GM12875 (cell line): ENCODE measurements at regions not wholly inside any gene's neighbourhood (a gene's known extent, or its start where the extent isn't known, plus 50 kb on each side); places are given as distances from the start of the nearest gene placed in this dataset.

Source experiments
- H3K4me3 ChIP-seq: one replicate; pipeline ENCODE4 v1.5.1; 2011; ENCODE audit warnings: low read depth, low read length, control low read depth
- TF ChIP-seq, protein P1 (sequence below): IDR thresholded peaks from 2 replicates; pipeline ENCODE4 v1.5.1; 2011; ENCODE audit warnings: low read depth, mild to moderate bottlenecking, control low read depth, inconsistent platforms, low read length, moderate library complexity, borderline replicate concordance; ENCODE audit not compliant: insufficient read depth

DNA sequence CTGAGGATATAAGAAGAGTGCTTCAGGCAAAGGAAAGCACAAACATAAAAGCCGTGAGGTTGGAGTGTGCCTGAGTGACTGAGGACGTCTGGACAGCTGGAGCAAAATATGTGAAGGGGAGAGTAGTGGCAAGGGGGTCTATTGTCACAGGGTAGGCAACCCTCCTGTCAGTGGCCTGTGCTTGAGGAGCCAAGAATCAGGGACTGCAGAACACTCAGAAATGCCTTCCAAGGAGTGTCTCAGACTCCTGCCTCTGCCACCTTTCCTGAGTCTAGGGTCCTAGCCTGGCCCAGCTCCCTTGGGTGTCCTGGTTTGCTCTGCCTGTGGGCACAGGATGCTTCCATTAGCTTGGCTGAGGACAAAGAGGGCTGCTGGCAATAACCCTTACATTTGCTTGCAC lies 152.5 kb upstream of the PJA1 start:
- no peak overlapping the region for H3K4me3 ChIP-seq
- TF ChIP-seq, protein P1, sequence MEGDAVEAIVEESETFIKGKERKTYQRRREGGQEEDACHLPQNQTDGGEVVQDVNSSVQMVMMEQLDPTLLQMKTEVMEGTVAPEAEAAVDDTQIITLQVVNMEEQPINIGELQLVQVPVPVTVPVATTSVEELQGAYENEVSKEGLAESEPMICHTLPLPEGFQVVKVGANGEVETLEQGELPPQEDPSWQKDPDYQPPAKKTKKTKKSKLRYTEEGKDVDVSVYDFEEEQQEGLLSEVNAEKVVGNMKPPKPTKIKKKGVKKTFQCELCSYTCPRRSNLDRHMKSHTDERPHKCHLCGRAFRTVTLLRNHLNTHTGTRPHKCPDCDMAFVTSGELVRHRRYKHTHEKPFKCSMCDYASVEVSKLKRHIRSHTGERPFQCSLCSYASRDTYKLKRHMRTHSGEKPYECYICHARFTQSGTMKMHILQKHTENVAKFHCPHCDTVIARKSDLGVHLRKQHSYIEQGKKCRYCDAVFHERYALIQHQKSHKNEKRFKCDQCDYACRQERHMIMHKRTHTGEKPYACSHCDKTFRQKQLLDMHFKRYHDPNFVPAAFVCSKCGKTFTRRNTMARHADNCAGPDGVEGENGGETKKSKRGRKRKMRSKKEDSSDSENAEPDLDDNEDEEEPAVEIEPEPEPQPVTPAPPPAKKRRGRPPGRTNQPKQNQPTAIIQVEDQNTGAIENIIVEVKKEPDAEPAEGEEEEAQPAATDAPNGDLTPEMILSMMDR: no peak

- H3K4me3 ChIP-seq: no peak overlapping the region
- TF ChIP-seq, protein P1: no peak
Observed at GRCh38 chrX:69314436-69315348, 149.4 kb upstream of the PJA1 start.

DNA sequence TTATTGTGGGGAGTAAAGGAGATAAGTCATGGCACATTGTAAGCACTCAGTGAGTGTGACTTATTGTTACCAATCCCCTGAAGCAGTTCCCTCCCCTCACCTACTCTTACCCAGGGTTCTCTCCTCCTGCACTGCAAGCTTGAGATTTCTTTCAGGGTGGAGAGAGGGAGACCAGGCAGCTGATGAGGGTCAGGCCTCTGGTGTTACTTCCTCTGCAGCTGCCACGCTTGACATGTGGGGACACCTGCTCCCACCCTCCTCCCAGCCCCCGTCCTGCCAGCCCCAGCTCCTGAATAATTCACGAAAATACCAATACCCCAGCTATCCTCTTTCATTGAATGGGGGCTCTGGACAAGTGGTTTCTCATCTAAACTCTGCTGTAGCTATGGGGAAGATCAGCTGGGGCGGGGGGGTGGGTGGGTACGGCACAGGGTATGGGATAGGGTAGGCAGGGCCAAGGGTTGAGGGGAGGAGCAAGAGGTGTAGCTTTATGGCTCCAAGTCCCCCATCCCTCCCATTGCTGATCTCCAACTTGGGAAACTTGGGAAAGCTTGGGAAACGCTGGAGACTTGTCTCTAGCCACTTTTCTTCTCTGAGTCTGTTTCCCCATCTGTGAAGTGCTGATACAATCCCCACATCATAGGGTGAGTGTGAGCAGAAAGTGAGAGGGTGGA lies 148.5 kb upstream of the PJA1 start:
- no peak overlapping the region for H3K4me3 ChIP-seq
- TF ChIP-seq, protein P1: no peak

DNA sequence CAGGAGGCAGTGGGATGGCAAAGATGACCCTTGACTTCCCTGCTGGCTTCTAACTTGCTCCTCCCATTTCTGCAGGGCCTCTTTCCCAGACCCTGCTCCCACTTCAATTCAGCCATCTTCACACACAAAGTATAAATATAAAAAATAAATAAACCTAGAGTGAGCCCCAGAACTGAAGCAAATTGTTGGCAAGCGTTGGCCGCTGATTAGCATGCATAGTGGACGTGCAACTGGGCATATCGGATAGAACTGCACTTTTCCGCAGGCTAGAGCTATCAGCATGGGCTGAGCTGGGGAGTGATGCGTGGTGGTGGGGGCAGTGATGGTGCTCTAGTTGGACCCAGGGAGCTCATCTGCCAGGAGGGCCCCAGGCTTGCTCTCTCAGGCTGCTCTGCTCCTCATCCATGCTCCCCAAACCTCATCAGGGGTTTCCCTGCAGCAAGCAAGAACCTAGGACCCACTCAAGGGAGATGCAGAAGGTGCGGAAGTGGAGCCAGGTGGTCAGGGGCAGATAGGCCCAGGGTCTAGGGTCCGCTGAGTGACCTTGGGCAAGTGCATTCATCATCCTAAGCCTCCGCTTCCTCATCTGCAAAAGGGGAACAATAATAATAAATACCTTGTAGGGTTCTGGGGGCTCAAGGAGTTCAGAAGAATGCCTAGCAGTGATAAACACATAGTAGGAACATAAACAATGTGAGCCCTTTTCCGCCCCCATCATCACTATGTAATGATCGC lies 146.8 kb upstream of the PJA1 start:
- TF ChIP-seq, protein P1: no peak
- no peak overlapping the region for H3K4me3 ChIP-seq

GRCh38 chrX:69309074-69309792 lies 144.0 kb upstream of the PJA1 start:
- TF ChIP-seq, protein P1: no peak
- no peak overlapping the region for H3K4me3 ChIP-seq

GRCh38 chrX:69307756-69308155 lies 142.5 kb upstream of the PJA1 start:
- H3K4me3 ChIP-seq: no peak overlapping the region
- TF ChIP-seq, protein P1: no peak
